Non-pigmented ciliary epithelial cell (primary cell): ENCODE measurements at regions not wholly inside any gene's neighbourhood (a gene's known extent, or its start where the extent isn't known, plus 50 kb on each side); places are given as distances from the start of the nearest gene placed in this dataset.
A peak's percentile ranks its signal among the peaks of the same experiment; 100 is the strongest.
"Not testable (repeated sequence)": the region's sequence is repeated elsewhere in the genome, so short reads cannot be mapped to it uniquely, and the experiment has no call there.

Experiments used
- DNase-seq: peaks from one replicate; pipeline ENCODE4 v3.0.0-alpha.2; 2010; ENCODE audit warnings: low read depth

GRCh38 chr15:67920524-67921240 lies 80.8 kb upstream of the RNU6-1 start:
- no peak for DNase-seq

- DNase-seq, result no peak
These were observed 82.3 kb upstream of the RNU6-1 start for GRCh38 chr15:67922106-67922675.

- no peak for DNase-seq
These were observed 83.4 kb upstream of the RNU6-1 start for GRCh38 chr15:67922971-67923945.

- DNase-seq, result no peak
These were observed 84.6 kb upstream of the RNU6-1 start for GRCh38 chr15:67924359-67924974.

- no peak for DNase-seq
These were observed 85.3 kb upstream of the RNU6-1 start for GRCh38 chr15:67925182-67925581.

- peak; percentile 92 for DNase-seq
These were observed 87.8 kb upstream of the RNU6-1 start for GRCh38 chr15:67927501-67928168.

- no peak for DNase-seq
These were observed 88.8 kb upstream of the RNU6-1 start for GRCh38 chr15:67928666-67929065.

- no peak for DNase-seq
These were observed 90.9 kb upstream of the RNU6-1 start for GRCh38 chr15:67930720-67931119.

- DNase-seq, result no peak
These were observed 92.0 kb upstream of the RNU6-1 start for GRCh38 chr15:67931861-67932260.

- not testable (repeated sequence) for DNase-seq
These were observed 94.3 kb upstream of the RNU6-1 start for GRCh38 chr15:67934126-67934525.

GRCh38 chr15:67935244-67935643 lies 95.4 kb upstream of the RNU6-1 start:
- no peak for DNase-seq

- no peak for DNase-seq
These were observed 96.4 kb upstream of the RNU6-1 start for GRCh38 chr15:67936258-67936657.

- no peak for DNase-seq
These were observed 97.4 kb upstream of the RNU6-1 start for GRCh38 chr15:67937153-67937761.

GRCh38 chr15:67939179-67939578 lies 99.3 kb upstream of the RNU6-1 start:
- not testable (repeated sequence) for DNase-seq

- not testable (repeated sequence) for DNase-seq
These were observed 99.9 kb upstream of the RNU6-1 start for GRCh38 chr15:67939588-67940323.

GRCh38 chr15:67940324-67940719 lies 100.5 kb upstream of the RNU6-1 start:
- no peak for DNase-seq

- DNase-seq, result no peak
These were observed 101.9 kb upstream of the RNU6-1 start for GRCh38 chr15:67941648-67942310.

GRCh38 chr15:67943475-67943874 lies 103.6 kb upstream of the RNU6-1 start:
- no peak for DNase-seq

GRCh38 chr15:67944010-67944641 lies 104.3 kb upstream of the RNU6-1 start:
- no peak for DNase-seq

GRCh38 chr15:67945131-67945530 lies 105.3 kb upstream of the RNU6-1 start:
- no peak for DNase-seq
